ENCODE measurements at regions not wholly inside any gene's neighbourhood (a gene's known extent, or its start where the extent isn't known, plus 50 kb on each side); places are given as distances from the start of the nearest gene placed in this dataset.

DNA sequence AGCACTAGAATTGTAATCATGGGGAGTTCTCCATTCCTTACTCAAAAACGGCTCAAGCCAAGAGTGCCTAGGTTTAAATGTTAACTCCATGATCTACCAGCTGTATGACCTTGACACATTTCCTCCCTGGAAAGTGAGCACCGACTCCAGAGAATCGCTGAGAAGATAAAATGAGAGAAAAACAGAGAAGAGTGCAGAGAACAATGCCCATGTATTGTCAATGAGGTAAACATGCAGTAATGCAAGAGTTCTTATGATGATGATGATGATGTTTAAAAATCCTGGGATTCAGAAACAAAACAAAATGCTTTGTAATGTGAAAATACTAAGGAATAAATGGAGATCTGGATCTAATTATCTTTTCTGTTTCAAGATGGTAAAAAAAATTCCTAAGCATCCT is 64.8 kb upstream of the BEND6 start:
- no peaks in the 10 kb centered on the region for H3K9me3 ChIP-seq (ENCODE audit: low read depth, low read length)
- no peak overlapping the region for H3K4me2 ChIP-seq (ENCODE audit: insufficient read depth, low read length)
- no peak overlapping the region for H2AFZ ChIP-seq (ENCODE audit: low read length)
- TF ChIP-seq, protein P1, sequence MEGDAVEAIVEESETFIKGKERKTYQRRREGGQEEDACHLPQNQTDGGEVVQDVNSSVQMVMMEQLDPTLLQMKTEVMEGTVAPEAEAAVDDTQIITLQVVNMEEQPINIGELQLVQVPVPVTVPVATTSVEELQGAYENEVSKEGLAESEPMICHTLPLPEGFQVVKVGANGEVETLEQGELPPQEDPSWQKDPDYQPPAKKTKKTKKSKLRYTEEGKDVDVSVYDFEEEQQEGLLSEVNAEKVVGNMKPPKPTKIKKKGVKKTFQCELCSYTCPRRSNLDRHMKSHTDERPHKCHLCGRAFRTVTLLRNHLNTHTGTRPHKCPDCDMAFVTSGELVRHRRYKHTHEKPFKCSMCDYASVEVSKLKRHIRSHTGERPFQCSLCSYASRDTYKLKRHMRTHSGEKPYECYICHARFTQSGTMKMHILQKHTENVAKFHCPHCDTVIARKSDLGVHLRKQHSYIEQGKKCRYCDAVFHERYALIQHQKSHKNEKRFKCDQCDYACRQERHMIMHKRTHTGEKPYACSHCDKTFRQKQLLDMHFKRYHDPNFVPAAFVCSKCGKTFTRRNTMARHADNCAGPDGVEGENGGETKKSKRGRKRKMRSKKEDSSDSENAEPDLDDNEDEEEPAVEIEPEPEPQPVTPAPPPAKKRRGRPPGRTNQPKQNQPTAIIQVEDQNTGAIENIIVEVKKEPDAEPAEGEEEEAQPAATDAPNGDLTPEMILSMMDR (IDR thresholded peaks at IDR 0.05; ENCODE audit: extremely low read depth, low read depth, low read length) = no peak
- no peaks in the 10 kb centered on the region for H4K20me1 ChIP-seq (ENCODE audit: insufficient read depth, low read length)
- peak overlapping the region; percentile 90 for H3K27ac ChIP-seq (ENCODE audit: low read depth, low read length)
- H3K4me1 ChIP-seq (ENCODE audit: insufficient read depth, low read length) = peaks cover 25% of the 10 kb centered on the region
- H3K27me3 ChIP-seq (ENCODE audit: insufficient read depth, low read length) = no peaks in the 10 kb centered on the region
- DNase-seq (ENCODE audit: insufficient read length, low spot score, missing footprints) = no peak
- H3K36me3 ChIP-seq (ENCODE audit: insufficient read depth, low read length) = no peaks in the 10 kb centered on the region
- H3K4me3 ChIP-seq (ENCODE audit: insufficient read depth, low read length) = no peak overlapping the region
- peaks cover 14% of the 10 kb centered on the region for H3K79me2 ChIP-seq (ENCODE audit: insufficient read depth, low read length)

DNA sequence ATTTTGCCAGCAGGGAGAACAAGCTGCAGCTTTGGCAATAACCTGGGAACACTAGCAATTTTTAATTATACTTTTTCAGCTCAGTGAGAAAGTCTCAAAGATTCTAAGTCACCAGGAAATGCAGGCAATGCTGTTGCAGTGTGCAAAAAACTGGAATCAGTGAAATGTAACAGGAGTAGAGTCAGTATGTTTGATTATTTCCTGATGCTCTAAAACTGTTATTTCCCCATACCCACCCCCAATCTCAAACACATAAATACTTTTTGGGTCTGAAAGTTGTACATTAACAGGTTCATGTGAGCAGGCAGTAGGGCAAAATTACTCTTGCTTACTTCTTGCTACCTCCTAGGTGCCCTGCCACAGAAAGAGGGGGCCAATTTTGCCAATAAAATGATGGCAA is 65.4 kb upstream of the BEND6 start:
- TF ChIP-seq, protein P1 (IDR thresholded peaks at IDR 0.05; ENCODE audit: extremely low read depth, low read depth, low read length) = no peak
- H3K9me3 ChIP-seq (ENCODE audit: low read depth, low read length) = no peaks in the 10 kb centered on the region
- no peak for DNase-seq (ENCODE audit: insufficient read length, low spot score, missing footprints)

GRCh38 chr6:56888687-56889086 is 66.2 kb upstream of the BEND6 start:
- H3K4me1 ChIP-seq (ENCODE audit: insufficient read depth, low read length) = peaks cover 25% of the 10 kb centered on the region
- H3K27me3 ChIP-seq (ENCODE audit: insufficient read depth, low read length) = no peaks in the 10 kb centered on the region
- no peak overlapping the region for H3K4me3 ChIP-seq (ENCODE audit: insufficient read depth, low read length)
- H3K4me2 ChIP-seq (ENCODE audit: insufficient read depth, low read length) = no peak overlapping the region
- H3K27ac ChIP-seq (ENCODE audit: low read depth, low read length) = no peak overlapping the region
- H3K9me3 ChIP-seq (ENCODE audit: low read depth, low read length) = no peaks in the 10 kb centered on the region
- peaks cover 17% of the 10 kb centered on the region for H3K79me2 ChIP-seq (ENCODE audit: insufficient read depth, low read length)
- H4K20me1 ChIP-seq (ENCODE audit: insufficient read depth, low read length) = no peaks in the 10 kb centered on the region
- H3K36me3 ChIP-seq (ENCODE audit: insufficient read depth, low read length) = peaks cover 3% of the 10 kb centered on the region
- no peak for DNase-seq (ENCODE audit: insufficient read length, low spot score, missing footprints)
- H2AFZ ChIP-seq (ENCODE audit: low read length) = no peak overlapping the region
- TF ChIP-seq, protein P1 (IDR thresholded peaks at IDR 0.05; ENCODE audit: extremely low read depth, low read depth, low read length) = no peak

More for the DNA sequence above, 65.4 kb upstream of the BEND6 start:
- Histone ChIP-seq H3K79me2 (ENCODE audit: insufficient read depth, low read length) (peaks cover 17% of the 10 kb centered on the region), H3K4me3 (ENCODE audit: insufficient read depth, low read length) (no peak overlapping the region), H3K4me2 (ENCODE audit: insufficient read depth, low read length) (no peak overlapping the region), H3K36me3 (ENCODE audit: insufficient read depth, low read length) (no peaks in the 10 kb centered on the region), H3K4me1 (ENCODE audit: insufficient read depth, low read length) (peaks cover 25% of the 10 kb centered on the region), H4K20me1 (ENCODE audit: insufficient read depth, low read length) (no peaks in the 10 kb centered on the region), H3K27me3 (ENCODE audit: insufficient read depth, low read length) (no peaks in the 10 kb centered on the region), H2AFZ (ENCODE audit: low read length) (no peak overlapping the region), H3K27ac (ENCODE audit: low read depth, low read length) (peak overlapping the region; percentile 90)

GRCh38 chr6:56887086-56887485 is 67.8 kb upstream of the BEND6 start:
- DNase-seq (ENCODE audit: insufficient read length, low spot score, missing footprints) = no peak

More at GRCh38 chr6:56887086-56887485, 67.8 kb upstream of the BEND6 start:
- H3K36me3 ChIP-seq (ENCODE audit: insufficient read depth, low read length) = peaks cover 3% of the 10 kb centered on the region
- TF ChIP-seq, protein P1 (IDR thresholded peaks at IDR 0.05; ENCODE audit: extremely low read depth, low read depth, low read length) = no peak
- no peaks in the 10 kb centered on the region for H3K9me3 ChIP-seq (ENCODE audit: low read depth, low read length)
- peaks cover 24% of the 10 kb centered on the region for H3K4me1 ChIP-seq (ENCODE audit: insufficient read depth, low read length)
- H3K4me2 ChIP-seq (ENCODE audit: insufficient read depth, low read length) = no peak overlapping the region
- no peak overlapping the region for H2AFZ ChIP-seq (ENCODE audit: low read length)
- H3K79me2 ChIP-seq (ENCODE audit: insufficient read depth, low read length) = peaks cover 19% of the 10 kb centered on the region
- no peak overlapping the region for H3K27ac ChIP-seq (ENCODE audit: low read depth, low read length)
- no peak overlapping the region for H3K4me3 ChIP-seq (ENCODE audit: insufficient read depth, low read length)
- no peaks in the 10 kb centered on the region for H4K20me1 ChIP-seq (ENCODE audit: insufficient read depth, low read length)
- no peaks in the 10 kb centered on the region for H3K27me3 ChIP-seq (ENCODE audit: insufficient read depth, low read length)

Data from osteoblast (primary cell).